ENCODE measurements at regions not wholly inside any gene's neighbourhood (a gene's known extent, or its start where the extent isn't known, plus 50 kb on each side); places are given as distances from the start of the nearest gene placed in this dataset.

GRCh38 chr1:209240351-209240750, 343.2 kb upstream of the CAMK1G start:
- no peaks in the 10 kb centered on the region for H3K36me3 ChIP-seq (ENCODE audit: insufficient read depth, low read length)
- no peak overlapping the region for H3K4me3 ChIP-seq (ENCODE audit: low read length)
- no peaks in the 10 kb centered on the region for H3K27me3 ChIP-seq (ENCODE audit: insufficient read depth, low read length)
- H3K4me1 ChIP-seq (ENCODE audit: insufficient read depth, low read length), result no peaks in the 10 kb centered on the region
- no peaks in the 10 kb centered on the region for H3K9me3 ChIP-seq (ENCODE audit: low read length)
- no peak overlapping the region for H2AFZ ChIP-seq (ENCODE audit: low read depth, low read length)

GRCh38 chr1:209241487-209241886, 342.0 kb upstream of the CAMK1G start:
- H3K36me3 ChIP-seq (ENCODE audit: insufficient read depth, low read length), result no peaks in the 10 kb centered on the region
- no peak overlapping the region for H2AFZ ChIP-seq (ENCODE audit: low read depth, low read length)
- H3K27me3 ChIP-seq (ENCODE audit: insufficient read depth, low read length), result no peaks in the 10 kb centered on the region
- no peak overlapping the region for H3K4me3 ChIP-seq (ENCODE audit: low read length)
- no peaks in the 10 kb centered on the region for H3K4me1 ChIP-seq (ENCODE audit: insufficient read depth, low read length)
- H3K9me3 ChIP-seq (ENCODE audit: low read length), result no peaks in the 10 kb centered on the region

- Histone ChIP-seq H3K9me3 (ENCODE audit: low read length) (no peaks in the 10 kb centered on the region), H2AFZ (ENCODE audit: low read depth, low read length) (no peak overlapping the region), H3K4me1 (ENCODE audit: insufficient read depth, low read length) (no peaks in the 10 kb centered on the region), H3K36me3 (ENCODE audit: insufficient read depth, low read length) (no peaks in the 10 kb centered on the region), H3K4me3 (ENCODE audit: low read length) (no peak overlapping the region), H3K27me3 (ENCODE audit: insufficient read depth, low read length) (no peaks in the 10 kb centered on the region)
Measured at GRCh38 chr1:209248649-209249279, 334.8 kb upstream of the CAMK1G start.

GRCh38 chr1:209249280-209249670, 334.2 kb upstream of the CAMK1G start:
- no peaks in the 10 kb centered on the region for H3K27me3 ChIP-seq (ENCODE audit: insufficient read depth, low read length)
- no peaks in the 10 kb centered on the region for H3K9me3 ChIP-seq (ENCODE audit: low read length)
- H3K4me1 ChIP-seq (ENCODE audit: insufficient read depth, low read length), result no peaks in the 10 kb centered on the region
- no peak overlapping the region for H3K4me3 ChIP-seq (ENCODE audit: low read length)
- H3K36me3 ChIP-seq (ENCODE audit: insufficient read depth, low read length), result no peaks in the 10 kb centered on the region
- H2AFZ ChIP-seq (ENCODE audit: low read depth, low read length), result no peak overlapping the region

- Histone ChIP-seq H3K4me1 (ENCODE audit: insufficient read depth, low read length) (no peaks in the 10 kb centered on the region), H3K27me3 (ENCODE audit: insufficient read depth, low read length) (no peaks in the 10 kb centered on the region), H3K9me3 (ENCODE audit: low read length) (no peaks in the 10 kb centered on the region), H3K36me3 (ENCODE audit: insufficient read depth, low read length) (no peaks in the 10 kb centered on the region), H3K4me3 (ENCODE audit: low read length) (no peak overlapping the region), H2AFZ (ENCODE audit: low read depth, low read length) (no peak overlapping the region)
Measured at GRCh38 chr1:209249785-209250440, 333.6 kb upstream of the CAMK1G start.

- no peaks in the 10 kb centered on the region for H3K27me3 ChIP-seq (ENCODE audit: insufficient read depth, low read length)
Measured at GRCh38 chr1:209250861-209251636, 332.5 kb upstream of the CAMK1G start.

GRCh38 chr1:209256766-209257350, 326.7 kb upstream of the CAMK1G start:
- no peaks in the 10 kb centered on the region for H3K27me3 ChIP-seq (ENCODE audit: insufficient read depth, low read length)
- H3K36me3 ChIP-seq (ENCODE audit: insufficient read depth, low read length), result no peaks in the 10 kb centered on the region
- H3K9me3 ChIP-seq (ENCODE audit: low read length), result no peaks in the 10 kb centered on the region
- H2AFZ ChIP-seq (ENCODE audit: low read depth, low read length), result no peak overlapping the region
- no peaks in the 10 kb centered on the region for H3K4me1 ChIP-seq (ENCODE audit: insufficient read depth, low read length)
- H3K4me3 ChIP-seq (ENCODE audit: low read length), result no peak overlapping the region

More at GRCh38 chr1:209250861-209251636, 332.5 kb upstream of the CAMK1G start:
- H2AFZ ChIP-seq (ENCODE audit: low read depth, low read length), result no peak overlapping the region
- no peaks in the 10 kb centered on the region for H3K4me1 ChIP-seq (ENCODE audit: insufficient read depth, low read length)
- H3K36me3 ChIP-seq (ENCODE audit: insufficient read depth, low read length), result no peaks in the 10 kb centered on the region
- no peaks in the 10 kb centered on the region for H3K9me3 ChIP-seq (ENCODE audit: low read length)
- no peak overlapping the region for H3K4me3 ChIP-seq (ENCODE audit: low read length)

- Histone ChIP-seq H3K36me3 (ENCODE audit: insufficient read depth, low read length) (no peaks in the 10 kb centered on the region), H3K4me3 (ENCODE audit: low read length) (no peak overlapping the region)
Measured at GRCh38 chr1:209257454-209257853, 326.1 kb upstream of the CAMK1G start.

GRCh38 chr1:209260136-209260535, 323.4 kb upstream of the CAMK1G start:
- Histone ChIP-seq H3K27me3 (ENCODE audit: insufficient read depth, low read length) (no peaks in the 10 kb centered on the region), H3K4me3 (ENCODE audit: low read length) (no peak overlapping the region), H3K36me3 (ENCODE audit: insufficient read depth, low read length) (no peaks in the 10 kb centered on the region), H2AFZ (ENCODE audit: low read depth, low read length) (no peak overlapping the region), H3K4me1 (ENCODE audit: insufficient read depth, low read length) (no peaks in the 10 kb centered on the region), H3K9me3 (ENCODE audit: low read length) (no peaks in the 10 kb centered on the region)

More at GRCh38 chr1:209257454-209257853, 326.1 kb upstream of the CAMK1G start:
- H3K9me3 ChIP-seq (ENCODE audit: low read length), result no peaks in the 10 kb centered on the region
- H3K27me3 ChIP-seq (ENCODE audit: insufficient read depth, low read length), result no peaks in the 10 kb centered on the region
- H3K4me1 ChIP-seq (ENCODE audit: insufficient read depth, low read length), result no peaks in the 10 kb centered on the region
- H2AFZ ChIP-seq (ENCODE audit: low read depth, low read length), result no peak overlapping the region

- H3K9me3 ChIP-seq (ENCODE audit: low read length), result no peaks in the 10 kb centered on the region
Measured at GRCh38 chr1:209262631-209263030, 320.9 kb upstream of the CAMK1G start.

GRCh38 chr1:209265301-209265700, 318.2 kb upstream of the CAMK1G start:
- Histone ChIP-seq H2AFZ (ENCODE audit: low read depth, low read length) (no peak overlapping the region), H3K36me3 (ENCODE audit: insufficient read depth, low read length) (no peaks in the 10 kb centered on the region), H3K9me3 (ENCODE audit: low read length) (no peaks in the 10 kb centered on the region)

More at GRCh38 chr1:209262631-209263030, 320.9 kb upstream of the CAMK1G start:
- no peaks in the 10 kb centered on the region for H3K36me3 ChIP-seq (ENCODE audit: insufficient read depth, low read length)
- H2AFZ ChIP-seq (ENCODE audit: low read depth, low read length), result no peak overlapping the region
- H3K4me3 ChIP-seq (ENCODE audit: low read length), result no peak overlapping the region
- H3K27me3 ChIP-seq (ENCODE audit: insufficient read depth, low read length), result no peaks in the 10 kb centered on the region
- no peaks in the 10 kb centered on the region for H3K4me1 ChIP-seq (ENCODE audit: insufficient read depth, low read length)

GRCh38 chr1:209266590-209267205, 316.8 kb upstream of the CAMK1G start:
- no peaks in the 10 kb centered on the region for H3K36me3 ChIP-seq (ENCODE audit: insufficient read depth, low read length)
- H3K27me3 ChIP-seq (ENCODE audit: insufficient read depth, low read length), result no peaks in the 10 kb centered on the region

More at GRCh38 chr1:209265301-209265700, 318.2 kb upstream of the CAMK1G start:
- Histone ChIP-seq H3K27me3 (ENCODE audit: insufficient read depth, low read length) (no peaks in the 10 kb centered on the region), H3K4me3 (ENCODE audit: low read length) (no peak overlapping the region), H3K4me1 (ENCODE audit: insufficient read depth, low read length) (no peaks in the 10 kb centered on the region)

More at GRCh38 chr1:209266590-209267205, 316.8 kb upstream of the CAMK1G start:
- H3K4me3 ChIP-seq (ENCODE audit: low read length), result no peak overlapping the region
- H3K9me3 ChIP-seq (ENCODE audit: low read length), result no peaks in the 10 kb centered on the region
- no peak overlapping the region for H2AFZ ChIP-seq (ENCODE audit: low read depth, low read length)
- H3K4me1 ChIP-seq (ENCODE audit: insufficient read depth, low read length), result no peaks in the 10 kb centered on the region
